GM12892 (cell line): ENCODE measurements at regions not wholly inside any gene's neighbourhood (a gene's known extent, or its start where the extent isn't known, plus 50 kb on each side); places are given as distances from the start of the nearest gene placed in this dataset.

Experiments
- POLR2A ChIP-seq: IDR thresholded peaks from 2 replicates; pipeline ENCODE4 v1.6.1; 2011; ENCODE audit warnings: low read depth, low read length, control low read depth
- POLR2AphosphoS5 ChIP-seq: IDR thresholded peaks from 2 replicates; pipeline ENCODE4 v1.6.1; 2011; ENCODE audit warnings: low read depth, low read length, control low read depth
- TAF1 ChIP-seq: IDR thresholded peaks from 2 replicates; pipeline ENCODE4 v1.6.1; 2011; ENCODE audit warnings: low read depth, mild to moderate bottlenecking, control low read depth, low read length, borderline replicate concordance

DNA sequence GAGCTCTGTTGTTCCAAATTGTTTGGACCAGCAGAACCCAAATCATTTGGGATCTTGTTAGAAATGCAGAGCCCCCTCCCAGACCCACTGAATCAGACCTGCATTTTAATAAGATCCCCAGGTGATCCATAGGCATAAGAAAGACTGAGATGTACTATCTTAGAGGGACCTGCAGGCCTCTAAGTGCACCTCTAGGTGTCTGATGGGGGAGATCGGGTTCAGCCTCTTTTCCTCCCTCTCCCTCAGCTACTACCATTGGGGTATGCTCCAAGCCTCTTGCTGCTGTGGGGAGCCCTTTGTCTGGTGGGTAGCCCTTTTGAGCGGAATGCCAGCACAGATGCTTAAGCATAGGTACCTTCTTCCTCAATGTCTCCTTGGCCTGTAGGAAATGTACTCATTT lies 63.8 kb upstream of the RPS6KA3 start:
- TF ChIP-seq POLR2A (no peak), TAF1 (no peak), POLR2AphosphoS5 (no peak)
